ENCODE measurements at regions not wholly inside any gene's neighbourhood (a gene's known extent, or its start where the extent isn't known, plus 50 kb on each side); places are given as distances from the start of the nearest gene placed in this dataset.
"Not testable (repeated sequence)": the region's sequence is repeated elsewhere in the genome, so short reads cannot be mapped to it uniquely, and the experiment has no call there.

DNA sequence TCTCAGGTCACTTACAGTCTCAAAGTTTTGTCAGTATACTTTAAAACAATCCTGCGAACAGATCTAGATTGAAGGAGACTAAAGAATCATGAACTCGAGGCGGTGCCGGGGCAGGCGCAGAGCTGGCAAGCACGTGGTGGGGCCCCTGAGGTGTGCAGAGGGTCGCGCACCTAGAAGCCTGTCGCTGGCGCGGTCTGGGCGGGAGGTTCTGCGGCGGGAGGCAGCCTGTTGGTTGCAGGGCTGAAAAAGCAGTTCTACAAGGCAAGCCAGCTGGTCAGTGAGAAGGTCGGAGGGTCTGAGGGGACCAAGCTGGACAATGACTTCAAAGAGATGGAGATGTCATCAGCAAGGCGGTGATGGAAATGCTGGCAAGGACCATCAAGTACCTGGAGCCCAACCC lies 147.0 kb downstream of the GOSR1 start:
- not testable (repeated sequence) for DNase-seq

DNA sequence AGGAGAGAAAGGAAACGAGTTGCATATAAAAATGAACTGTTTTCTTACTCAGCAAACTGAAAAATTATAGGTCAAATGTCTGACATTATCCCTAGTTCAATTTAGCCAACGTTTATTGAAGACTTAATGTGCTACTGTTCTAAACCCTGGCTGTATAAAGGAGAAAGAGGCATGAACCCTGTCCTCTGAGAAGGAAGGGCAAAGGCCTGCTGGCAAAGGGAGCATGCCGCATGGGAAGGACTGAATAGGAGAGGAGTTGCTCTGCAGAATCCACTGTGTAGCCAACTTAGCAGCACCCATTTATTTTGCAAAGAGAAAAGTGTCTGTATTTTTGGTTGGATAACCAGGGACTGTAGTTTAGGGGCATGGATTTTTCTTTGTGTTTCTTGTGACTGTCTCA lies 132.5 kb downstream of the GOSR1 start:
- DNase-seq, result not testable (repeated sequence)

DNA sequence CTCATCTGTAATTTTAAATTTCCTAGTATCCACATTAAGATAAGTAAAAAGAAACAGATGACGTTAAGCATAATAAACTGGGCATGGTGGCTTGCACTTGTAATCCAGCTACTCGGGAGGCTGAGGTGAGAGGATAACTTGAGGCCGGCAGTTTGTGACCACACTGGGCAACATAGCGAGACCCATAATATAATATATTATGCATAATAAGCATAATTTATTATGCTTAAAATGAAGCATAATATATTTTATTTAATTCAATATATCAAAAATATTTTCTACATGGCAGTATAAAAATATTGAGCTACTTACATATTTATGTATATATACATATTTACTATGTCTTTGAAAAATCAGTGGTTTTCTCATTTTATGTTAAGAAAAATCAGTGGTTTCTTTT lies 128.3 kb downstream of the GOSR1 start:
- no peak for DNase-seq

DNA sequence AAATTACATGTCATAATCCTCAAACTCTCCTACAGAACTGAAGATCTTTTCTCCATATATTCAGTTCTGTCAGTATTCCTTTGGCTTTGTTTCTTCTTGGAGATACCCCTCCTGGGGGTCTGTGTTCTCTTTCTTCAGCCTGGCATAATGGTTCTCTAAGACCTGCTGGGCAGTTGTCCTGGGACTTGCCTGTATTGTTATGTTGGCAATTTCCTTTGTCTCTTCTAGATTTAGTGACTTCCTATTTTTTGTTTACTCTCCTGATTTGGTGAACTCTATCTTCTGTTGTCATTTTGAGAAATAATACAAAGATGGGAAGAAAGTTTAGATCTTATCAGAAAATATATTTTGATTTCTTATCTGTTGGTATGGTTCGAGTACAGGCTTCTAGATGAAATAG lies 127.8 kb downstream of the GOSR1 start:
- DNase-seq, result no peak

DNA sequence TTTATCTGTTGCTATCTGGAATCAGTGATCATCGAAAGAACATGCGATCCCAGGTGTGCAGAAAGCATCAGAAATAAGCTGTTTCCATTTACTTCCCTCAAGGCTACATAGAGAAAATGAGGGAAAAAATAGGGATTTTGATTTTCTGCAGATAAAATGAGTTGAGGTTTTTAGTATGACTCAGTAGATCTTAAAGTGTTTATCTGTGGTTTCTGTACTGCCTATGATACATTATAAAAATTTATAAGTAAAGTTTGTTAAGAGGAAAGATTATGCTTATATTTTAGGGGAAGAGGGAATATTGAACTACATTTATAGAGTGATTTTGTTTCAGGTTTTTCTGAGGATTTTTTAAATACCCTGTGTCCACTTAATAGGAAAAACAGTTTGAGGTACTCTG lies 125.2 kb downstream of the GOSR1 start:
- DNase-seq, result not testable (repeated sequence)

DNA sequence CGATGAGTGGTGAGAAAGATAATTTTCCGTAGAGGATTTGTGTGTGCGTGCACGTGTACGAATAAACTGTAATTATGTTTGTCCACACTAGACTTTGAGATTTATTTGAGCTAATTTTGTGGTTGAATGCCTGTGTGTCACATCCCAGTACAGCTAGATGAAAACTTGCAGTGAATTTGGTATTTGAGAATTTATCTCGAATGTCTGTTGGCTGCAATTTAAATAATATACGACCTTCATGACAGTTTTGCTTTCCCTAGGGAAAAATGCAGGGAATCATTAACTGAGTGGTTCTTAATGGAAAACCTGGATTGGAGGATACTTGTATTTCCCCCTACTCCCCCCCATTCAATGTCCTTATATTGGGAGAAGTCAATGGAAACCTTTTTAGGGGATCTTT lies 124.8 kb downstream of the GOSR1 start:
- DNase-seq, result not testable (repeated sequence)

DNA sequence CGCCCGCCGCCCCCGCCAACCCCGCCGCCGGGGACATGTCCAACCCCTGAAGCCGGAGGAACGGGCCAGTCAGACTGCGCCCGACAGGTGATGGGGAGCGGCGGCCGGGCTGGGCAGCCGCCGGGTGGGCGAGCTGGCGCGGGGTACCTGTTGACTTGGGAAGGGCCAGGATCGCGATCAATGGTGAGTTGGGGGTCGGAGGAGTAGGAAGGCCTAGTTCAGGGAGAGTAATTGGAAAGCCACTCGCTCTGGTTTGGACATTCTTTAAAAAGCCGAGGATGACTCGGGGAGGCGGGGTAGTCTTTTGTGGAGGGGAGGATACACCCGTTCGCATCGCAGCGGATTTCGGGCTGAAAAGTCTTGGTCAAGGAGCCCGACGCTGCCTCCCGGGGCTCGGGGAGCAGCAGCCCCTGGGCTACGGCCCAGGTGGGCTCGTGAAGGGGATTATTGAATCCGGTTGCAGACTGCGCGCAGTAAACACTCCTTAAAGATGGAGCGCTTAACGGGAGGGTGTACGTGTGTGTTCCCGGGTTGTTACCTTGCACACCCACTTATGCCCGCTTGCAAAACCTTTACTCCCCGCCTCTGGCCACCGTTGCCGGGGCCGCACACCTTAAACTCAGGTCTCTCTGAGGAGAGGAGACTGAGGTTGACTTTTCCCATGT lies 123.8 kb downstream of the GOSR1 start:
- peak; percentile 1 for DNase-seq

DNA sequence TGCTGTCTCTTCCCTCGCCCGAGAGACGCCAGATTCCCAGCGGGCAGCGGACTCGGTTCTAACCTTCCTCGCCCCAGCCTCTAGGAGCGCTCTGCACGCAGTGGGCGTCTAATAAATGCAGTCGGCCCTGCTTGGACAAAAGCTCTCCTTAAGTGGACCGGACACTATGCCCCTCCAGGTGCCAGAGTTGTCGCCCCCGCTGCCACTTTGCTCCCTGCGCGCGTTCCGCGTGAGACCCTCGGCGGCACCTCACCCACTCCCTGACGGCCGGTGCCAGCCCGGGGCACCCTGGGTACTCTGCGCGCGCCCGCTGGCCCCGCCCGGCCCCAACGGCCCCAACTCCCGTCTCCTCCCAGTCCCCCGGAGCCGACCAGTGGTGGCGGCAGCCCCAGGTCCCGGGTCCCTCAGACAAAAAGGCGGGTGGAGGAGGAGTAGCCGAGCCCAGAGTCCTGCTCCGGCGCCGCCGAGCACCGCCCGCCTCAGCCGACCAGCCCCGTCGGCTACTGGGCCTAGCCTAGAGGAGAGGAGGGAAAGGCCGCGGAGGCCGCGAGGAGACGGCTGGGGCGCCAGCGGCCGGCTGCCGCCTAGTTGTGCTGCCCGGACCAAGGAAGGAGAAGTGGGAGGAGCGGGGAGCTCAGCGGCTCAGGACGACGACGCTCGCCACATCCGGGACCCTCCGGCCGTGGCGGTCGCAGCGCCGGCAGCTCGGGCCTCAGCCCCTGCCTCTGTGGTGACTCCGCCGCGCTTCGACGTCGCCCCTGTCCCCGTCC lies 123.0 kb downstream of the GOSR1 start:
- DNase-seq, result peak; percentile 60

DNA sequence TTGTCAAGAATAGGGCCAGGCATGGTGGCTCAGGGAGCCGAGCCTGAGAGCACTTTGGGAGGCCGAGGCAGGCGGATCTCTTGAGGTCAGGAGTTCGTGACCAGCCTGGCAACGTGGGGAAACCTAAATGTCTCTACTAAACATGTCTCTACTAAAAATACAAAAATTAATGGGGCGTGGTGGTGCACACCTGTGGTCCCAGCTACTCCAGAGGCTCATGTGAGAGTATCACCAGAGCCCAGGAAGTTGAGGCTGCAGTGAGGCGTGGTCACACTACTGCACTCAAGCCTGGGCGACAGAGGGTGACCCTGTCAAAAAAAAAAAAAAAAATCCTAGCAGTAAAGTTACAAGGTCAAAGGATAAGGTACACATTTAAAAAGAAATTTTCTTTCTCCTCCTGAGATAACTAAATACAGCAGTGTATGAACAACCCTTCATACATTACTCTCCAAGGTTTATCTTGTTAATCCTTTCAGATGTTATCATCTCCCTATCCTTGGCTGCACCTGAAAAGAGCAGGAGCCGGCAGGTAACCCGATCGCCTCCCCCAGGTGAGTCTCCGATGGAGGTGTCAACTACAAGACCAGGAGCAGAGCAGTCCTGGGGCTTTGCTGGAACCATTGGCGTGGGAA lies 122.3 kb downstream of the GOSR1 start:
- no peak for DNase-seq

DNA sequence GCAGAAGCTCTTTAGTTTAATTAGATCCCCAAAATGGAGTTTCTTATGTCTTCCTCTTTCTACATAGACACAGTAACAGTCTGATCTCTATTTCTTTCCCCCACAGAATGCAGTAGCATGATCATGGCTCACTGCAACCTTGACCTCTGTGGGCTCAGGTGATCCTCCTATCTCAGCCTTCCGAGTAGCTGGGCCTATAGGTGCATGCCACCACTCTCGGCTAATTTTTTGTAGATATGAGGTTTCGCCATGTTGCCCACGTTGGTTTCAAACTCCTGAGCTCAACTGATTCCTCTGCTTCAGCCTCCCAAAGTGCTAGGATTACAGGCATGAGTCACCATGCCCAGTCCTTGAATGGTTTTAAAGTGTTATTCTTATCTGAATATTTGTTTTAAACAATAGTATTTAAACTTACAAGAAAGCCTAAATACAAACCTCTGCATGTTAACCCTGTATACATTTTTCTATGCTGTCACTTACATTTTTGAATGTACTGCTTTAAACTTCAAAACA lies 120.6 kb downstream of the GOSR1 start:
- DNase-seq, result no peak

DNA sequence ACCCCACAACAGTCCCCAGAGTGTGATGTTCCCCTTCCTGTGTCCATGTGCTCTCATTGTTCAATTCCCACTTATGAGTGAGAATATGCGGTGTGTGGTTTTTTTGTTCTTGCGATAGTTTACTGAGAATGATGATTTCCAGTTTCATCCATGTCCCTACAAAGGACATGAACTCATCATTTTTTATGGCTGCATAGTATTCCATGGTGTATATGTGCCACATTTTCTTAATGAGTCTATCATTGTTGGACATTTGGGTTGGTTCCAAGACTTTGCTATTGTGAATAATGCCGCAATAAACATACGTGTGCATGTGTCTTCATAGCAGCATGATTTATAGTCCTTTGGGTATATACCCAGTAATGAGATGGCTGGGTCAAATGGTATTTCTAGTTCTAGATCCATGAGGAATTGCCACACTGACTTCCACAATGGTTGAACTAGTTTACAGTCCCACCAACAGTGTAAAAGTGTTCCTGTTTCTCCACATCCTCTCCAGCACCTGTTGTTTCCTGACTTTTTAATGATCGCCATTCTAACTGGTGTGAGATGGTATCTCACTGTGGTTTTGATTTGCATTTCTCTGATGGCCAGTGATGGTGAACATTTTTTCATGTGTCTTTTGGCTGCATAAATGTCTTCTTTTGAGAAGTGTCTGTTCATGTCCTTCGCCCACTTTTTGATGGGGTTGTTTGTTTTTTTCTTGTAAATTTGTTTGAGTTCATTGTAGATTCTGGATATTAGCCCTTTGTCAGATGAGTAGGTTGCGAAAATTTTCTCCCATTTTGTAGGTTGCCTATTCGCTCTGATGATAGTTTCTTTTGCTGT lies 120.0 kb downstream of the GOSR1 start:
- DNase-seq, result not testable (repeated sequence)

DNA sequence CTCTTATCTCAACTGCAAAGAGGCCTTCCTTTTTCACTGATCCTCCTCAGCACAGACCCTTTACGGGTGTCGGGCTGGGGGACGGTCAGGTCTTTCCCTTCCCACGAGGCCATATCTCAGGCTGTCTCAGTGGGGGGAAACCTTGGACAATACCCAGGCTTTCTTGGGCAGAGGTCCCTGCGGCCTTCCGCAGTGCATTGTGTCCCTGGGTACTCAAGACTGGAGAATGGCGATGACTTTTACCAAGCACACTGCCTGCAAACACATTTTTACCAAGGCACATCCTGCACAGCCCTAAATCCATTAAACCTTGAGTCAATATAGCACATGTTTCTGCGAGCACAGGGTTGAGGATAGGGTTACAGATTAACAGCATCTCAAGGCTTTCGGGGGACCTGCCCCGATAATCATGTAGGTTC lies 117.8 kb downstream of the GOSR1 start:
- DNase-seq, result not testable (repeated sequence)

DNA sequence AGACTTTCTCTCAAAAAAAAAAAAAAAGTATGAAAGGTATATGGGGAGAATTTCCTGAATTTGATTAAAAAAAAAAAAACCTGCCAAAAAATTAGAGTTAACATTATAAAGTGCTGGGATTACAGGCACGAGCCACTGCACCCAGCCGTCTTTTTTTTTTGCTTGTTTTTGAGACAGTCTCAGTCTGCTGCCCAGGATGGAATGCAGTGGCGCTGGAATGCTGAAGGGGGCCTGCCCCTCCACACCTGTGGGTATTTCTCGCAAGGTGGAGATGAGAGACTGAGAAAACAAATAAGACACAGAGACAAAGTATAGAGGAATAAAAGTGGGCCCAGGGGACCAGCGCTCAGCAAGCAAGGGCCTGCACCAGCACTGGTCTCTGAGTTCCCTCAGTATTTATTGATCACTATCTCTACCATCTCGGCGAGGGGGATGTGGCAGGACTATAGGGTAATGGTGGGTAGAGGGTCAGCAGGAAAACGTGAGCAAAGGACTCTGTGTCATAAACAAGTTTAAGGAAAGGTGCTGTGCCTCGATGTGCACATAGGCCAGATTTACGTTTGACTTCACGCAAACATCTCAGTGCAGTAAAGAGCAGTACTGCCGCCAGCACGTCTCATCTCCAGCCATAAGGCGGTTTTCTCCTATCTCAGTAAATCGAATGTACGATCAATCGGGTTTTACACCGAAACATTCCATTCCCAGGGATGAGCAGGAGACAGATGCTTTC lies 117.2 kb downstream of the GOSR1 start:
- DNase-seq, result no peak

DNA sequence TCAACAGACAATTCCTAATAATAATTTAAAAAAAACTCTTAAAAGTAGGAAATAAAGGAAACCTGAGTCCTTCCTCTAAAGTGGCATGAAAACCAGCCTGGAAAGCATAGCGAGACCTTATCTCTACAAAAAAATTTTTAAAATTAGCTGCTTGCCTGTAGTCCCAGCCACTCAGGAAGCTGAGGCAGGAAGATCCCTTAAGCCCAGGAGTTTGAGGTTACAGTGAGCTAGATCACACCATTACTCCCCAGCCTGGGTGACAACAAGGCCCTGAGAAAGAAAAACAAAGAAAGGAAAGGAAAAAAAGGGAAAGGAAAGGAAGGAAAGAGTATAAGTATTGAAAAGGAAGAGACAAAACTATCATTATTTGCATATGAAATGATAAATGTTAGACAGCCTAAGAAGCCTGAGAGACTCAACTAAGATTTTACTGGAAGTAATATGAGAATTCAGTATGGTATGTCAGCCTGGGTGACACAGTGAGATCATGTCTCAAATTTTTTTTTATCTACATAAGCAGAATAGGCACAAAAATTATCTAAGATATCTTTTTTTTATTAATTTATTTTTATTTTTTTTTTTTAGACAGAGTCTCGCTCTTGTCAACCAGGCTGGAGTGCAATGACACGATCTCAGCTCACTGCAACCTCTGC lies 113.0 kb downstream of the GOSR1 start:
- no peak for DNase-seq

DNA sequence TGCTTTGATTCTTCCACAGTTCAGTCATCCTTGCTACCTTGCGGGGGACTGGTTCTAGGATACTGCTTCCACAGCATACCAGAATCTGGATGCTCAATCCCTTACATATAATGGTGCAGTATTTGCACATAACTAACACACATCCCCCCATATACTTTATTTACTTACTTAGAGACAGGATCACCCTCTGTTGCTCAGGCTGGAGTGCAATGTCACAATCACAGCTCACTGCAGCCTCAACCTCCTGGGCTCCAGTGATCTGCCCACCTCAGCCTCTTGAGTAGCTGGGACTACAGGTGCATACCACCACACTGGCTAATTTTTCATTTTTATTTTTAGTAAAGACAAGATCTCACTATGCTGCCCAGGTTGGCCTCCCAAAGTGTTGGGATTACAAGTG lies 112.2 kb downstream of the GOSR1 start:
- DNase-seq, result no peak

DNA sequence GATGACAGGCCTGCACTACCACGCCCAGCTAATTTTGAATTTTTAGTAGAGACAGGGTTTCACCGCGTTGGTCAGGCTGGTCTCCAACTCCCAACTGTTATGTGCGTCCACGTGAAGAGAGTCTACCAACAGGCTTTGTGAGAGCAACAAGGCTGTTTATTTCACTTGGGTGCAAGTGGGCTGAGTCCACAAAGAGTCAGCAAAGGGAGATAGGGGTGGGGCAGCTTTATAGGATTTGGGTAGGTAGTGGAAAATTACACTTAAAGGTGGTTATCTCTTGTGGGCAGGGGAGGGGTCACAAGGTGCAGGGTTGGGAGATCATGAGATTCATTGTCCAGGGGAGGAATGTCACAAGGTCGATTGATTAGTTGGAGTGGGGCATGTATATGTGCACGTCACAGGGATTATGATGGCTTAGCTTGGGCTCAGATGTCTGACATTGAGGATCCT lies 111.6 kb downstream of the GOSR1 start:
- no peak for DNase-seq

DNA sequence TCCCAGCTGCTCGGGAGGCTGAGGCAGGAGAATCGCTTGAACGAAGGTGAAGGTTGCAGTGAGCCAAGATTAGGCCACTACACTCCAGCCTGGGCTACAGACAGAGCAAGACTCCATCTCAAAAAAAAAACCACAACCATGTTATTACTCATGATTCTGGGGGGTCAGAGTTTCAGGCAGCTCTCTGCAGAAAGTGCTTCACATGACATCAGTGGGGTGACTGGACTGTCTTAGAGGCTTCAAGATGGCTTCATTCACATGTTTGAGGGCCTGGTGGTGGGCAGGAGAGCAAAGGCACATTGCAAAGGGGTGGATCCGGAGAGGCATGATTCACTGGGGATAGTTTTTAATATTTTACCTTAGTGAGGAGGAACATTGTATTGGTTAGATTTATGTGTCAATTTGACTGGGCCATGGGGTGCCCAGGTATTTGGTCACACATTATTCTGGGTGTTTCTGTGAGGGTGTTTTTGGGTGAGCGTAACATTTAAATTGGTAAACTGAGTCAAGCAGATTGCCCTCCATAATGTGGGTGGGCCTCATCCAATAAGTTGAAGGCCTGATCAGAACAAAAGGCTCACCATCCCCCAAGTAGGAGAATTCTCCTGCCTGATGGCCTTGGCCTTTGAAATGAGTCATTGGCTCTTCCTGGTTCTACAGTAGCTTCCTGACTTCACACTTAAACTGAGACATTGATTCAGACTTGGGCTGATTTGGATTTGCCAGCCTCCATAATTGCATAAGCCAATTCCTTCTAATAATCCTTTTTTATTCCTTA lies 109.8 kb downstream of the GOSR1 start:
- DNase-seq, result no peak

DNA sequence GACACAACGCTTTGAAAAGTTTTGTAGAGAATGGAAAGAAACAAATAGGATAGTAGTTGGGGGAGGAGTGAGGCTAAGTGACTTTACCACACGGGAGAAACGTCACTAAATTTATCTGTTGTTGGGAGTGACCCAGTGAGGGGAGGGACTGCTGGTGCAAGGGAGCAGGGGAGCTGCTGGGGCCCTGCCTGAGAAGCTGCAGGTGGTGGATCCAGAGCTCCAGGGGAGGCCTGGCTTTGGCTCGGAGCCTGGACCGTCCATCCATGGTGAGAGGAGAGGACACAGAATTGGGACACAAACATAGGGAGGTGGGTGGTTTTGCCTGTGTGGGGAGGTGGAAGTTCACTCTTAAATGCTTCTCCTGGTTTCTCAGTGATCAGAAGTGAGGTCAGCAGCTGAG lies 107.6 kb downstream of the GOSR1 start:
- DNase-seq, result no peak

DNA sequence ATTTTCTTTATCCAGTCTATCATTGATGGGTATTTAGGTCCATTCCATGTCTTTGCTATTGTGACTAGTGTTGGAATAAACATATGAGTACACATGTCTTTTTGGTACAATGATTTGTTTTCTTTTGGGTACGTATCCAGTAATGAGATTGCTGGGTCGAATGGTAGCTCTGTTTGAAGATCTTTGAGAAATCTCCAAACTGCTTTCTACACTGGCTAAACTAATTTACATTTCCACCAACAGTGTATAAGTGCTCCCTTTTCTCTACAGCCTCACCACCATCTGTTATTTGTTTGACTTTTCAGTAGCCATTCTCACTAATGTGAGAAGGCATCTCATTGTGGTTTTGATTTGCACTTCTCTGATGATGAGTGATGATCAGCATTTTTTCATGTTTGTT lies 103.7 kb downstream of the GOSR1 start:
- DNase-seq, result no peak

DNA sequence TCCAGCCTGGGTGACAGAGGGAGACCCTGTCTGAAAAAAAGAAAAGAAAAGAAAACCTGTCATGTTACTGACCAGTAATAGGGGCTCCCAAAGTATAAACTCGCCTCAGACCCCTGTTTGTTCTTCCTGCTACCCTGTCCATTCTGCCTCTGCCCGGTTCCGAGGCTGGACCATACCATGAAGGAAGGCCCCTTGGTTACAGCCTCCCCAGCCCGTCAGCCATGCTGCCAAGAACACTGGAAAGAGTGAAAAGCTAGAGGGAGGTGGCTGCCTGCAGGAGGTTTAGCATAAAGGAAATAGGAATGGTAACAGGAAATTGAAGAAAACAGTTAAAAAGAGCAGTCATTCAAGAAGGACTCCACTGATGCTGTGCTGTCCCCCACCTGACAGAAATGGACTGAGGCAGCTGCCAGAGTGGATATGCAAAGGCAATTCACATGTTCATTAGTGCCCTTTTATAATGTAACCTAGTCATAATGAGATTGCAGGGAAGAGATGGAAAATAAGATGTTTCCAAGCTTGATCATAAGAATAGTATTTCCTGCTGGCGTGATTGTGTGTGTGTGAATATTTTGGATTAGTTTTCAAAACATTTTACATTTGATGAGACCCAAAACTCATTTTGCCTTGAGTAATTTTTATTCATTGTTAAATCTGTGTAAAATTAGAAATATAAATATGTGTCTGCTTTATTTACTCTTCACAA lies 102.6 kb downstream of the GOSR1 start:
- no peak for DNase-seq
